K562 (cell line): ENCODE measurements at regions not wholly inside any gene's neighbourhood (a gene's known extent, or its start where the extent isn't known, plus 50 kb on each side); places are given as distances from the start of the nearest gene placed in this dataset.

Source experiments
- CBX3 ChIP-seq, 2 experiments: IDR thresholded peaks; 1 replicate in 1 of 2; 2 replicates in 1 of 2; pipeline ENCODE4 v1.6.1; 2012; ENCODE audit warnings: inconsistent platforms in 2 of 2, low read length in 2 of 2, borderline replicate concordance in 1 of 2, control low read depth in 1 of 2
- CTCF ChIP-seq, 3 experiments: IDR thresholded peaks in 2 of 3; conservative IDR thresholded peaks in 1 of 3; 2 replicates each; pipeline ENCODE4 v1.5.1; 2011 to 2012; ENCODE audit warnings: low read length in 3 of 3, mild to moderate bottlenecking in 3 of 3, control low read depth in 2 of 3, improper control_type of control experiment in 1 of 3, inconsistent platforms in 1 of 3, low read depth in 1 of 3, mixed read lengths in 1 of 3, moderate library complexity in 1 of 3; ENCODE audit not compliant: insufficient read depth in 2 of 3
- E2F8 ChIP-seq: fragments of 450-650 bp; IDR thresholded peaks from 2 replicates; pipeline ENCODE4 v1.7.1; 2018; ENCODE audit warnings: mild to moderate bottlenecking, low read depth; ENCODE audit not compliant: partially characterized antibody
- ELF4 ChIP-seq: fragments of 450-650 bp; formaldehyde crosslinking; IDR thresholded peaks from 2 replicates; pipeline ENCODE4 v1.4.0; 2022; ENCODE audit warnings: missing genetic modification characterization
- ETV6 ChIP-seq, 3 experiments: fragments of 150-350 bp in 1 of 3; sonication (generic) in 1 of 3; formaldehyde crosslinking in 1 of 3; IDR thresholded peaks; 2 replicates each; pipeline versions ENCODE4 v1.6.1 to v1.8.0; 2014 to 2022; ENCODE audit warnings: borderline replicate concordance in 2 of 3, low read depth in 2 of 3, antibody characterized with exemption in 1 of 3, low read length in 1 of 3, mild to moderate bottlenecking in 1 of 3, missing genetic modification reagents in 1 of 3
- FOXK1 ChIP-seq: sonication (generic); formaldehyde crosslinking; IDR thresholded peaks from 2 replicates; pipeline ENCODE4 v1.8.0; 2022; ENCODE audit warnings: missing genetic modification reagents, mild to moderate bottlenecking, borderline replicate concordance
- MEF2A ChIP-seq: IDR thresholded peaks from 2 replicates; pipeline ENCODE4 v1.6.1; 2011; ENCODE audit warnings: low read depth, mild to moderate bottlenecking, low read length, moderate library complexity; ENCODE audit not compliant: control insufficient read depth
- ZBTB33 ChIP-seq: sonication (generic); formaldehyde crosslinking; IDR thresholded peaks from 2 replicates; pipeline ENCODE4 v1.8.1; 2023; ENCODE audit warnings: mild to moderate bottlenecking, missing genetic modification reagents
- ZNF24 ChIP-seq: fragments of 450-650 bp; IDR thresholded peaks from 2 replicates; pipeline ENCODE4 v1.6.1; 2016
- ZNF280A ChIP-seq: fragments of 450-650 bp; IDR thresholded peaks from 2 replicates; pipeline ENCODE4 v1.6.1; 2018; ENCODE audit warnings: mild to moderate bottlenecking, low read depth; ENCODE audit not compliant: partially characterized antibody

- TF ChIP-seq MEF2A (no peak), FOXK1 (no peak), ZNF280A (no peak), ETV6 (IDR thresholded peaks at IDR 0.05; ENCODE audit: borderline replicate concordance in 1 of 2, low read depth in 2 of 2, low read length in 1 of 2) (no peak), ETV6 (CRISPR knock-in tag; IDR thresholded peaks at IDR 0.05; ENCODE audit: borderline replicate concordance) (no peak), E2F8 (no peak), CBX3 (IDR thresholded peaks at IDR 0.05; ENCODE audit: borderline replicate concordance in 1 of 2, low read length in 2 of 2) (no peak), ZNF24 (no peak), ZBTB33 (CRISPR knock-in tag) (no peak), CTCF (IDR thresholded peaks at IDR 0.05 in 2 of 3, conservative IDR thresholded peaks at IDR 0.05 in 1 of 3; ENCODE audit: insufficient read depth in 2 of 3, low read depth in 1 of 3, low read length in 3 of 3) (no peak), ELF4 (CRISPR knock-in tag) (no peak)
Observed at GRCh38 chr10:2117641-2118040, 380.3 kb upstream of the ADARB2 start.
